GM19239 (cell line): ENCODE measurements at regions not wholly inside any gene's neighbourhood (a gene's known extent, or its start where the extent isn't known, plus 50 kb on each side); places are given as distances from the start of the nearest gene placed in this dataset.

Experiments
- DNase-seq: peaks from one replicate; pipeline ENCODE4 v3.0.0; 2011; ENCODE audit warnings: low spot score; ENCODE audit not compliant: insufficient read length
- FAIRE-seq: peaks from 2 replicates; lab custom pipeline; 2011; peaks lifted over from hg19 to GRCh38; lab: Jason Lieb, UNC

GRCh38 chr13:82917984-82918383, 964.3 kb downstream of the SLITRK1 start:
- FAIRE-seq (no peak), DNase-seq (no peak)

DNA sequence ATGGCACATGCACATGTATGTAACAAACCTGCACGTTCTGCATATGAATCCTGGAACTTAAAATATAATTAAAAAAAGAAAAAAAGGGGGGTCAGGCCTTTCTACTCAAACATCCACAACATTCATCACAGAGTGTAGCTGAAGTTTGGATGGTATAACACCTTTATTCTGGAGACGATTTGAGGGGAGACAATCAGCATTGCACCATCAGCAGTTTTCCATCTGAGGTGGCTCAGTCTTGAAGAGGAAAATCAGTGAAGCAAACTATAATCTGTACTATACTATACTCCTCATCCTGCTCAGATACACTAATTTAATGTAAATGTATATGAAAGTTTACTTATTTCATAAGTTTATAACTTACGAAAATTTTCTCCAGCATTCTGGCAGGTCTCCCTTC, 969.7 kb downstream of the SLITRK1 start:
- FAIRE-seq (no peak), DNase-seq (no peak)

GRCh38 chr13:82905071-82905470, 977.2 kb downstream of the SLITRK1 start:
- FAIRE-seq (no peak), DNase-seq (no peak)

GRCh38 chr13:82900453-82900852, 981.8 kb downstream of the SLITRK1 start:
- DNase-seq = no peak
- no peak for FAIRE-seq

DNA sequence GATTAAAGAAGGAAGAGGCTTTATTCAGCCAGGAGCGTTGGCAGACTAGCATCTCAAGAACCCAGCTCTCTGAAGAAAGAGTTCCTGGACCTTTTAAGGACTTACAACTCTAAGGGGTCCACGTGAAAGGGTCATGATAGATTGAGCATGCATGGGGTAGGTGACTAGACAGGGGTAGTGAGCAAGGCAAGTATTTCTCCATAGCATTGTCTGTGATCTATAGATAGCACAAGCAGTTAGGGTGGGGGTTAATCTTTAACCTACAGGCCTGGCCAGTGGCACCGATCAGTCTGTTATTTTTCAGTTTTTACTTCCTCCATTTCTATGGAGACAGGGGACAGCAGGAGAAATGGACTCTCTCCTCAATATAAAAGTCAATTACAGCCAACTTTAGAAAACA, 983.7 kb downstream of the SLITRK1 start:
- FAIRE-seq = no peak
- no peak for DNase-seq

- no peak for DNase-seq
- FAIRE-seq = no peak
These were observed 1002.4 kb downstream of the SLITRK1 start for GRCh38 chr13:82879921-82880320.

GRCh38 chr13:82878536-82878935, 1003.7 kb downstream of the SLITRK1 start:
- FAIRE-seq (no peak), DNase-seq (no peak)

- FAIRE-seq (no peak), DNase-seq (no peak)
These were observed 1015.0 kb downstream of the SLITRK1 start for GRCh38 chr13:82867284-82867683.

DNA sequence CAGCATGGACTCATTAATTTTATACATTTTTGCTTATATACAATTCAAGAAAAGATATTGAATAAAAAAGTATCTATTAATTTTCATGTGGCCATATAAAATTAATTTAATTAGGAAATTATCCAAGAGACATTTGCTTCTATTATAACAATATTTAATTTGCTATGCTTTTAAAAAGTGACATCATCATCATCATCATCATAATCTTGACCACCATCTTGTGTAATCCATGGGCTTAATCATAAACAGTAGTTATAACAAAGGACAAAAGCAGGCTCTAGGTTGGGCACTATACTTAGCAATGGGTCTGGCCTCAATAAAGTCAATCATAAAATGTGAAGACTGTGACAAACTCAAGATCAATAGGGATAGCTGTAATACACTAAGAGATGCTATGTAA, 1031.6 kb downstream of the SLITRK1 start:
- DNase-seq (no peak), FAIRE-seq (no peak)

DNA sequence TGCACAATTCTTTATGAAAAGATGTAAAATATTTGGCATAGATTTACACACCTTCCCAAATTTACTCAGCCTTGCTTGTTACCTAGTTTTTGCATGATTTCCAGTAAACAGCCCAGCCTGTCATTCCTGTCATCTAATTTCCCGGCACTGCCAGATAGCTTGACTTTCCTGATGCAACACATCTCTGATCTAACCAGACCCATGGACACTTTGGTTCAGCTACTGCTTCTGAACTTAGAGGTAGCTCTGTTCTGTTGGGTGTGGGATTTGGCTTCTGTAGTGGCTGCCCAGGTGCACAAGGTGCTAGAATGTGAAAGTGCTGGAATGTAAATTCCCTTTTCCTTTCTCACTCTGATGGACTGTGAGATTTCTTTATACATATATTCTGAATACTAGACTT, 1033.5 kb downstream of the SLITRK1 start:
- FAIRE-seq = no peak
- DNase-seq = no peak

- FAIRE-seq (no peak), DNase-seq (no peak)
These were observed 1034.7 kb downstream of the SLITRK1 start for GRCh38 chr13:82847595-82847994.

- no peak for FAIRE-seq
- DNase-seq = no peak
These were observed 1048.4 kb downstream of the SLITRK1 start for GRCh38 chr13:82833923-82834322.

DNA sequence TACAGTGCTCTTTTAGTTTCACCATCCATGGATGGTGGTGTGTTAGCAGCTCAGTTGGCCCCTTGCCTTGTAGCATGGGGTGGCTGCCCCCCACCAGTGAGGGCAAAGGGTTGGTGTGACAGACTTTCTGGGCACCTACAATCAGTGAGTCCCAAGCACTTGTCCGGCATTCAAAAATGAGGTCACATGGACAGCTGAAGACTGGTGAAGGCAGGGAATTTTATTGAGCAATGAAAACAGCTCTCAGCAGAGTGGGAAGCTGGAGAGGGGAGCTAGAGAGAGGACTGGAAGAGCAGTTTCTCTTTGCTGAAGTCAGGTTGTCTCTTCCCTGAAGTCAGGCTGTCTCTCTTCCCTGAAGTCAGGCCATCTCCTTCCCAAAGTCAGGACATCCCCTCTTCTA, 1053.2 kb downstream of the SLITRK1 start:
- FAIRE-seq (no peak), DNase-seq (no peak)

DNA sequence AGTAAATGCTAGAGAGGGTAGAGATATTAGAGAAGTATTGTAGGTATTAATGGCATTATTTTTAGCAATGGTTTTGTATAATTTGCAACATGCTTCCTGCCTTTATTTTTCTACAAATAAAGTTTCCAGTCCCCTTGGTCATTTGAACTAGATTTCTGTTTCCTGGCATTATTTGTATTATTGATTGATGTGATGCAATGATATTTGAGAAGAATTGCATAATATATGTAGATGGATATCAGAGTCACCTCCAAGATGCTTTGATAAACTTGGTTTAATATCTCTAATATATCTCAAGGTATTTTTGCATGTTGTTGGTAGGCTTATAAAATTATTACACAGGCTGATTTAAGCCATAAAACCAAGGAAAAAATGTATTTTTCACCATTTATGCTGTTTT, 1054.5 kb downstream of the SLITRK1 start:
- no peak for DNase-seq
- FAIRE-seq = no peak

DNA sequence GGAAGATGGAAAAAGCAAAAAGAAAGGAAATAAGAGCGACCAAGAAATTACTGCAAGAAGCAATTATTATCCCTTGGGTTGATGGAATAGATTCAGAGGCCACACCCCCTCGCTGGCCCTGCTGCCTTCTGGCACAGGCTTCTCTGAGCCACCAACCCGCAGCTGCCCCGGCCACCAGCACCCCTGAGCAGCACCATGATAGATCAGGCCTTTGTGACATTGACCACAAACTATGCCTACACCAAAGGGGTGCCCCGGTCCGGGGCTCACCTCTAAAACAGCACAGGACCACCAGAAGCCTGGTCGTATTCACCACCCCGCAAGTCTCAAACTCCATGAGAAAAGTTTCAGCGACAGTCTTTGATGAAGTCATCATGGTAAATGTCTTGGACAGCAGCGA, 1059.3 kb downstream of the SLITRK1 start:
- DNase-seq (no peak), FAIRE-seq (no peak)

DNA sequence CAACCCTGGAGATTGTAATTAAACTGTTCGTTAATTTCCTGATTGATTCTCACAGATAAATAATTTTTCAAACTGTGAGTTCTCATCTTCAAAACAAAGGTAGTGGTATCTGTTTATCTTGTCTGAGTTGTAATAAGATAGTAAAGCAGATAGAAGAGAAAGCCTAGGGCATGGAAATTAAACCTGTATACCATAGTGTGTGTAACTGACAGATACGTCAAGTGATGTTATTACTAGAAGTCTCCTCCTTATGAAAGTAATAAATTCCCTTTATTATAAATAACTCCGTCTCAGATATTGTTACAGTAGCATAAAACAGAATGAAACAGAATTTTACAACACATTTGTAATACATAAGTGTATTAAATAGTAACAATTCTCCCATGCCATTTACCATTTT, 1065.1 kb downstream of the SLITRK1 start:
- DNase-seq = no peak
- FAIRE-seq = no peak

DNA sequence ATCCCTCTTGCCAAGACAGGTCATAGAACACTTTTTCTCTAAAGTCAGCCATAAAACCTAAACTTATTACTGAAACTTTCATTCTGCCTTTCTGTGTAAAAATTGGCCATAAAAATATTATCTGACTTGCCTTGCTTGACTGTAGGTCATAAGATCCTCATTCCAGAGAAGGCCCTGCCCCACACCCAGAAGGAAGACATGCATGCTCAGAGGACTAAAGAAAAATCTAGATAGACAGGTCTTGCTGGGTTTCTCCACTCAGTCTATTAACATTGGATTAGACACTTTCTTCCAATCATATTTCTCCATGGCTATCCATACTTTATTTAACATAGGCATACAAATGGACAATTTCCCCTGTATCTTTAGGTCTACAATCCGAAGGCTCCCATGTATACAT, 1066.5 kb downstream of the SLITRK1 start:
- DNase-seq (no peak), FAIRE-seq (no peak)

DNA sequence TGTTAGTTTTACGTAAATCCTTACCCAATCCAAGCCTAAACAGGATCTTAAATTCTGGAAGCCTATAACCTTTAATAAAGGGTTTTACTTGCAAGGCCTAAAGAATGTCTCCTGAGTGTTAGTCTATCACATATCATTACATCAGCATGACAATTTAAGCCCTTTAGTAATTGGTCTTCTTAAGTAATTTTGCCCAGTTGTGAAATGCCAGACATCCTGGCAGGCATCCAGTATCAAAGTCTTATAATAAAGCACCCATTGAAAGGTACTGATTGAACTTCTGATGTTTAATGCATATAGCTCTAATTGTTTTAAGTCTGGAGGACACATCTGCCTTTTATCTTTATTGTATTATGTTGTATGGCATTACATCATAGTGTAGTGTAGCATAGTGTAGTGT, 1078.9 kb downstream of the SLITRK1 start:
- FAIRE-seq = no peak
- DNase-seq = no peak

GRCh38 chr13:82802528-82802927, 1079.7 kb downstream of the SLITRK1 start:
- DNase-seq (no peak), FAIRE-seq (no peak)

GRCh38 chr13:82800391-82800790, 1081.9 kb downstream of the SLITRK1 start:
- DNase-seq (no peak), FAIRE-seq (no peak)

GRCh38 chr13:82797876-82798275, 1084.4 kb downstream of the SLITRK1 start:
- DNase-seq (no peak), FAIRE-seq (no peak)

- DNase-seq (no peak), FAIRE-seq (no peak)
These were observed 1091.2 kb downstream of the SLITRK1 start for GRCh38 chr13:82791035-82791434.

DNA sequence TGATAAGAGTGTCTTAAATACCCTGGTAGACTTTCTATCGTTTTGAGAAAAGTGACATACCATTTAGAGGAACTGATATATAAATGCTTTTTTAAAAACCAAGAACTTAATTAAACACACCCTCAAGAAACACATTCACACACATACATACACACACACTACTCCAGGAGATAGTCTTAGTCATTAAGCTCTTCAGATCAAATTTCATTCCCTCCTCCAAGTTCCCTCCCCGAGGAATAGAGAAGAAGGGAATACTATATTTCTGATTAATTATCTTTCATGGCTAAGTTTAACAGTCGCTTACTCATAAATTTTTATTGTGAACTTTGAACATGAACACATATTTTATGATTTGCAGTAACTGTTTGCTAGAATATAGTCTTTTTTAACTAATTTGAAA, 1109.5 kb downstream of the SLITRK1 start:
- DNase-seq = no peak
- FAIRE-seq = no peak
